Progenitor cell of endocrine pancreas (in vitro differentiated cells): ENCODE measurements at regions not wholly inside any gene's neighbourhood (a gene's known extent, or its start where the extent isn't known, plus 50 kb on each side); places are given as distances from the start of the nearest gene placed in this dataset.

ENCODE experiments used
- DNase-seq: peaks from one replicate; pipeline ENCODE4 v3.0.0; 2021; ENCODE audit warnings: low spot score; ENCODE audit not compliant: unreplicated experiment
- H3K27ac Mint-ChIP-seq: 2 replicates; pipeline ENCODE4 v1.8.0; 2021; ENCODE audit warnings: mild to moderate bottlenecking, moderate library complexity, mixed read lengths
- H3K27me3 Mint-ChIP-seq: 2 replicates; pipeline ENCODE4 v1.8.0; 2021; ENCODE audit warnings: mixed read lengths
- H3K36me3 Mint-ChIP-seq: 2 replicates; pipeline ENCODE4 v1.8.0; 2022; ENCODE audit warnings: mixed read lengths; ENCODE audit not compliant: insufficient read depth
- H3K4me1 Mint-ChIP-seq: 2 replicates; pipeline ENCODE4 v1.8.0; 2021; ENCODE audit warnings: low read depth, mixed read lengths
- H3K4me3 Mint-ChIP-seq: 2 replicates; pipeline ENCODE4 v1.8.0; 2021; ENCODE audit warnings: low read depth, mild to moderate bottlenecking, moderate library complexity, mixed read lengths
- H3K9me3 Mint-ChIP-seq: 2 replicates; pipeline ENCODE4 v1.8.0; 2021; ENCODE audit warnings: low read depth, mixed read lengths
- CTCF ChIP-seq: fragments of 200-600 bp; sonication (generic); IDR thresholded peaks from one replicate; pipeline ENCODE4 v1.5.0; 2021; ENCODE audit warnings: antibody characterized with exemption, mild to moderate bottlenecking; ENCODE audit not compliant: unreplicated experiment

GRCh38 chr1:5794279-5794678 is 197.9 kb downstream of the NPHP4 start:
- Mint-ChIP-seq H3K27me3 (peaks cover 13% of the 10 kb centered on the region), H3K36me3 (no peaks in the 10 kb centered on the region), H3K27ac (no peak overlapping the region), H3K9me3 (peaks cover 13% of the 10 kb centered on the region), H3K4me1 (no peaks in the 10 kb centered on the region), H3K4me3 (no peak overlapping the region)
- DNase-seq, result no peak
- TF ChIP-seq CTCF, result no peak

GRCh38 chr1:5793516-5793915 is 198.7 kb downstream of the NPHP4 start:
- no peaks in the 10 kb centered on the region for H3K4me1 Mint-ChIP-seq
- no peaks in the 10 kb centered on the region for H3K36me3 Mint-ChIP-seq

GRCh38 chr1:5781079-5781478 is 211.1 kb downstream of the NPHP4 start:
- Mint-ChIP-seq H3K9me3 (no peaks in the 10 kb centered on the region), H3K4me3 (no peak overlapping the region), H3K36me3 (no peaks in the 10 kb centered on the region), H3K27ac (no peak overlapping the region), H3K27me3 (no peaks in the 10 kb centered on the region), H3K4me1 (no peaks in the 10 kb centered on the region)
- TF ChIP-seq CTCF, result no peak
- DNase-seq, result no peak

More at GRCh38 chr1:5793516-5793915, 198.7 kb downstream of the NPHP4 start:
- H3K4me3 Mint-ChIP-seq, result no peak overlapping the region
- H3K9me3 Mint-ChIP-seq, result peaks cover 13% of the 10 kb centered on the region
- H3K27ac Mint-ChIP-seq, result no peak overlapping the region
- DNase-seq, result no peak
- no peak for TF ChIP-seq CTCF
- peaks cover 13% of the 10 kb centered on the region for H3K27me3 Mint-ChIP-seq

DNA sequence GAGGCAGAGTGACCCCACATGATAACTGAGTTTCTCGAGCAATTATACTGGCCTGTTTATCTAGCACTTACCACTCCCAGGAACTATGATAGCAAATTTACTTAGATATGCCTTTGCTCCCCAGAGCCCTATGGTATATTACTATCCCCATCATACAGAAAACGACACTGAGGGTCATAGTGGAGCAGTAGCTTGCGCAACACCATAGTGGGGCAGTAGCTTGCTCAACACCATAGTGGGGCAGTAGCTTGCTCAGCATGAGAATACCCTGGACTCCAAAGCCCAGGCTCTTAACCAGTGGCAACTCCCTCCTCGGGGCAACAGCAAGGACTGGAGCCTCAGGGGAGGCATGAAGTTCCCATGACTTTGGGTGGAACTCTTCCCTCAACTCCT is 211.9 kb downstream of the NPHP4 start:
- H3K9me3 Mint-ChIP-seq, result no peaks in the 10 kb centered on the region
- no peaks in the 10 kb centered on the region for H3K27me3 Mint-ChIP-seq
- no peaks in the 10 kb centered on the region for H3K4me1 Mint-ChIP-seq
- no peak overlapping the region for H3K4me3 Mint-ChIP-seq
- no peak for TF ChIP-seq CTCF
- H3K27ac Mint-ChIP-seq, result no peak overlapping the region
- no peaks in the 10 kb centered on the region for H3K36me3 Mint-ChIP-seq
- no peak for DNase-seq

- Mint-ChIP-seq H3K4me3 (no peak overlapping the region), H3K36me3 (no peaks in the 10 kb centered on the region), H3K4me1 (no peaks in the 10 kb centered on the region), H3K27ac (no peak overlapping the region), H3K9me3 (no peaks in the 10 kb centered on the region), H3K27me3 (peaks cover 3% of the 10 kb centered on the region)
- no peak for TF ChIP-seq CTCF
- DNase-seq, result no peak
These were observed 212.5 kb downstream of the NPHP4 start for GRCh38 chr1:5779608-5780323.
